ENCODE measurements at regions not wholly inside any gene's neighbourhood (a gene's known extent, or its start where the extent isn't known, plus 50 kb on each side); places are given as distances from the start of the nearest gene placed in this dataset.

DNA sequence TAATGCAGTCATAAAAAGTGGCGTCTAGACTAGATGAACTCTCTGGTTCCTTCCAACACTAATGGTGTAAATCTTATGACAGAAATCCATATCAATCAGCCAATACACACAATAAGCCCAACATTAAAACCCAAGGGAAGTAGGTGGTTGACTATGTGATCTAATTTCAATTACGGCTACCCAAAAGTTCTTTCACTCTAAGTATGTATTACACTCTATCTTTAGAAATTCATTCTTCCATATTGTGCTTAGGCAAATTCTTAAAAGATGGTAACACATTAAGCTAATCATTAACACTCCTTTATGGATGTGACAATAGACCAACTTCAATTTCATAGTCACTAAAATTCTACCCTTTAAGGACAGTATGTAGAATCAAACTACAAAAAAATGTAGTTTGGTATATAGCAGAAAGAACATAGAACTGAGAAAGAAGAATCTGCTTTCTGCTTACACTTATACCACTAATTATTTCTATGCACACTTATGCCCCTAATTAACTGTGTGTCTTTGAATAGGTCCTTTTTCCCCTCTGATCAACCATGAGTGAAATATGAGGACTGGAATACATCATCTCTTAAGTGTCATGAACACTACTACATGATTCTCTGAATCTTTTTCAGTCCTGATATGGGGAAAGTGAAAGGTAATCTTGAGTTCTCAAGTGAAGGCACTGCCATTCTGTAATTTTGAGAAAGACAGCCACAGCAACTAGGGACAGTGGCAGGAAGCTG is 557.6 kb downstream of the IGSF11 start:
- 89 to 96% methylated on average over 2 of the region's 2 CpGs for WGBS, 2 donors
- Histone ChIP-seq H3K36me3 (ENCODE audit: control insufficient read depth in 2 of 2, insufficient read depth in 2 of 2, low read length in 1 of 2) (no peaks in the 10 kb centered on the region), H3K4me1 (ENCODE audit: control insufficient read depth in 2 of 2, insufficient read depth in 2 of 2, low read length in 1 of 2) (no peaks in the 10 kb centered on the region), H3K27ac (ENCODE audit: low read depth in 2 of 2, low read length in 1 of 2) (no peak overlapping the region), H3K4me3 (ENCODE audit: low read depth in 1 of 2, low read length in 2 of 2) (no peak overlapping the region), H3K9me3 (ENCODE audit: control insufficient read depth in 2 of 2, insufficient read depth in 1 of 2, low read depth in 1 of 2, low read length in 1 of 2) (no peaks in the 10 kb centered on the region), H3K27me3 (ENCODE audit: control insufficient read depth in 1 of 2, insufficient read depth in 2 of 2, low read length in 2 of 2) (no peaks in the 10 kb centered on the region)

DNA sequence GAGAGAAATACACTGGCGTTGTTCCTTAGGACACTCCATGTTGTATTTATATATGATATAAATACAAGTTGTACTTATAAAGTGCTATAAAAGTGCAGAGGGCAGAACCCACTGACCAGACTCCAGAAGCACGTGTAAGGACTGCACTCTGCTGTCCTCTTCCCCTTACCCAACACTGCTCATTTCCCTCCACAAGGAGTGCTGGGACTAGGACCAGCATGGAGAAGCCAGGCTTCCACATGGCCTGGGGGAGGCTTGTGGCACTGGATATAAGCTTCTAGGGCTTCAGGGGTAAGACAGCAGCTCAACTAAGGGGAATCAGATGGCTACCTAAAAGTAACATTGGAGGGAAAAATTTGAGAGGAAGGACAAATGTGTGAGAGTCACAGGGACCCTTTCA is 556.9 kb downstream of the IGSF11 start:
- Histone ChIP-seq H3K4me1 (ENCODE audit: control insufficient read depth in 2 of 2, insufficient read depth in 2 of 2, low read length in 1 of 2) (no peaks in the 10 kb centered on the region), H3K4me3 (ENCODE audit: low read depth in 1 of 2, low read length in 2 of 2) (no peak overlapping the region), H3K27ac (ENCODE audit: low read depth in 2 of 2, low read length in 1 of 2) (no peak overlapping the region), H3K27me3 (ENCODE audit: control insufficient read depth in 1 of 2, insufficient read depth in 2 of 2, low read length in 2 of 2) (no peaks in the 10 kb centered on the region), H3K36me3 (ENCODE audit: control insufficient read depth in 2 of 2, insufficient read depth in 2 of 2, low read length in 1 of 2) (no peaks in the 10 kb centered on the region), H3K9me3 (ENCODE audit: control insufficient read depth in 2 of 2, insufficient read depth in 1 of 2, low read depth in 1 of 2, low read length in 1 of 2) (no peaks in the 10 kb centered on the region)
- 28 to 35% methylated on average over 2 of the region's 2 CpGs for WGBS, 2 donors

GRCh38 chr3:118478706-118479276 is 555.9 kb downstream of the IGSF11 start:
- Histone ChIP-seq H3K36me3 (ENCODE audit: control insufficient read depth in 2 of 2, insufficient read depth in 2 of 2, low read length in 1 of 2) (no peaks in the 10 kb centered on the region), H3K27ac (ENCODE audit: low read depth in 2 of 2, low read length in 1 of 2) (no peak overlapping the region), H3K4me1 (ENCODE audit: control insufficient read depth in 2 of 2, insufficient read depth in 2 of 2, low read length in 1 of 2) (no peaks in the 10 kb centered on the region), H3K27me3 (ENCODE audit: control insufficient read depth in 1 of 2, insufficient read depth in 2 of 2, low read length in 2 of 2) (no peaks in the 10 kb centered on the region), H3K4me3 (ENCODE audit: low read depth in 1 of 2, low read length in 2 of 2) (no peak overlapping the region), H3K9me3 (ENCODE audit: control insufficient read depth in 2 of 2, insufficient read depth in 1 of 2, low read depth in 1 of 2, low read length in 1 of 2) (no peaks in the 10 kb centered on the region)
- WGBS, 2 donors: 70 to 78% methylated on average over 8 of the region's 8 CpGs

DNA sequence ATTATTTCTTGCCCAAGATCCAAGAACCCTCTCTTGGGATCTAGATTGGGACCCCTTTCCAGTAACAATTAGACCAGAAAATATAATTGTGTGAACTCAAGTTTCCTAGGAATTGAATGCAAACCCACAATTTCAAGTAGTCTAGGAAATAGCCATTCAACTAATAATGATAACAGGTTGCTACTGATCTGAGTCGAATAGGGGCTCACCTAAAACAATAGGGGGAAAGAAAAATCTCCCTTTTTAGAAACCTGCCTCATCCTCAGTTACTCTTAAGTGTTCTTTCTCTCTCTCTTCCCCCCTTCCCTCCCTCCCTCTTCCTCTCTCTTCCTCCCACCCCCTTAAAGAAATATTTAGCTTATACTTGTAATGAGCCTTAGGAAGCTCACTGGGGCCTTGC is 555.3 kb downstream of the IGSF11 start:
- Histone ChIP-seq H3K27ac (ENCODE audit: low read depth in 2 of 2, low read length in 1 of 2) (no peak overlapping the region), H3K27me3 (ENCODE audit: control insufficient read depth in 1 of 2, insufficient read depth in 2 of 2, low read length in 2 of 2) (no peaks in the 10 kb centered on the region), H3K4me3 (ENCODE audit: low read depth in 1 of 2, low read length in 2 of 2) (no peak overlapping the region), H3K36me3 (ENCODE audit: control insufficient read depth in 2 of 2, insufficient read depth in 2 of 2, low read length in 1 of 2) (no peaks in the 10 kb centered on the region), H3K9me3 (ENCODE audit: control insufficient read depth in 2 of 2, insufficient read depth in 1 of 2, low read depth in 1 of 2, low read length in 1 of 2) (no peaks in the 10 kb centered on the region), H3K4me1 (ENCODE audit: control insufficient read depth in 2 of 2, insufficient read depth in 2 of 2, low read length in 1 of 2) (no peaks in the 10 kb centered on the region)
- WGBS, 2 donors: 89 to 100% methylated on average over 1 of the region's 1 CpG

DNA sequence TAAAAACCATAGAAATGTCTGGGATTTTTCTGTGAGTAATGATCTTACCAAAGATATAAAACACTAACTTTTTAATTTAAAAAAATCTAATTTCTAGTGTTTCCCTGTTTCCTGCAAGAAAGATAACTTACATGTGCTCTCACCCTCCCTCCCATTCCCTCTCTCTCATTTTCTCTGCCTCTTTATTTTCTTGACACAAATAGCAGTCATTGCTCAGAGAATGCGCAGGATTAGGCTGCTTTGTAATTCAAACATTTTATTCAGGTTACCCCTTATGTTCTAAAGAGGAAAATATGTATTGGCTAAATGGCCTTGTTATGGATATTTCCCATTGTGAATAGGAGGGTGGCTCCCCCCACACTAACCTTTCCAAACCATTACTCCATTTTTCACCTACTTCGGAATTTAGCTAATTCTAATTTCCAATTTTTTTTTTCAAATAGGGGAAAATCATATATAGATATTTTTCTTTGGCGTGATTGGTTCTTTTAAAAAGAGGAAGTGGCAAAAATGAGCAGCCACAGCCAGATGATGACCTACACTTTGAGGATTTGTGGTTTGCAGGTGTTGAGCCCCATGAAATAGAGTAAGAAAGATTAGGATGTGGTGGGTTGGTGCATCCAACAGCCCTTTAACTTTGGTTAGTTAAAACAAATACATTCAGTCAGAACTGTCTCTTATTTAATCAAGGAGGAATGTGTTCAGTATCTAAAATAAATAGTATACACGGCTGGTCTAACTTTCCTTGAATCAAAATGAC is 554.4 kb downstream of the IGSF11 start:
- Histone ChIP-seq H3K4me3 (ENCODE audit: low read depth in 1 of 2, low read length in 2 of 2) (no peak overlapping the region), H3K27me3 (ENCODE audit: control insufficient read depth in 1 of 2, insufficient read depth in 2 of 2, low read length in 2 of 2) (no peaks in the 10 kb centered on the region), H3K9me3 (ENCODE audit: control insufficient read depth in 2 of 2, insufficient read depth in 1 of 2, low read depth in 1 of 2, low read length in 1 of 2) (no peaks in the 10 kb centered on the region), H3K4me1 (ENCODE audit: control insufficient read depth in 2 of 2, insufficient read depth in 2 of 2, low read length in 1 of 2) (no peaks in the 10 kb centered on the region), H3K27ac (ENCODE audit: low read depth in 2 of 2, low read length in 1 of 2) (no peak overlapping the region), H3K36me3 (ENCODE audit: control insufficient read depth in 2 of 2, insufficient read depth in 2 of 2, low read length in 1 of 2) (no peaks in the 10 kb centered on the region)
- 56 to 57% methylated on average over 4 of the region's 4 CpGs for WGBS, 2 donors

GRCh38 chr3:118485693-118486092 is 549.0 kb downstream of the IGSF11 start:
- Histone ChIP-seq H3K27ac (ENCODE audit: low read depth in 2 of 2, low read length in 1 of 2) (no peak overlapping the region), H3K4me1 (ENCODE audit: control insufficient read depth in 2 of 2, insufficient read depth in 2 of 2, low read length in 1 of 2) (no peaks in the 10 kb centered on the region), H3K9me3 (ENCODE audit: control insufficient read depth in 2 of 2, insufficient read depth in 1 of 2, low read depth in 1 of 2, low read length in 1 of 2) (no peaks in the 10 kb centered on the region), H3K27me3 (ENCODE audit: control insufficient read depth in 1 of 2, insufficient read depth in 2 of 2, low read length in 2 of 2) (no peaks in the 10 kb centered on the region), H3K4me3 (ENCODE audit: low read depth in 1 of 2, low read length in 2 of 2) (no peak overlapping the region), H3K36me3 (ENCODE audit: control insufficient read depth in 2 of 2, insufficient read depth in 2 of 2, low read length in 1 of 2) (no peaks in the 10 kb centered on the region)
- 72 to 73% methylated on average over 5 of the region's 5 CpGs for WGBS, 2 donors

GRCh38 chr3:118487734-118488133 is 546.9 kb downstream of the IGSF11 start:
- Histone ChIP-seq H3K9me3 (ENCODE audit: control insufficient read depth in 2 of 2, insufficient read depth in 1 of 2, low read depth in 1 of 2, low read length in 1 of 2) (no peaks in the 10 kb centered on the region), H3K27ac (ENCODE audit: low read depth in 2 of 2, low read length in 1 of 2) (no peak overlapping the region), H3K4me1 (ENCODE audit: control insufficient read depth in 2 of 2, insufficient read depth in 2 of 2, low read length in 1 of 2) (no peaks in the 10 kb centered on the region), H3K4me3 (ENCODE audit: low read depth in 1 of 2, low read length in 2 of 2) (no peak overlapping the region), H3K27me3 (ENCODE audit: control insufficient read depth in 1 of 2, insufficient read depth in 2 of 2, low read length in 2 of 2) (no peaks in the 10 kb centered on the region), H3K36me3 (ENCODE audit: control insufficient read depth in 2 of 2, insufficient read depth in 2 of 2, low read length in 1 of 2) (no peaks in the 10 kb centered on the region)
- 74 to 75% methylated on average over 2 of the region's 2 CpGs for WGBS, 2 donors

DNA sequence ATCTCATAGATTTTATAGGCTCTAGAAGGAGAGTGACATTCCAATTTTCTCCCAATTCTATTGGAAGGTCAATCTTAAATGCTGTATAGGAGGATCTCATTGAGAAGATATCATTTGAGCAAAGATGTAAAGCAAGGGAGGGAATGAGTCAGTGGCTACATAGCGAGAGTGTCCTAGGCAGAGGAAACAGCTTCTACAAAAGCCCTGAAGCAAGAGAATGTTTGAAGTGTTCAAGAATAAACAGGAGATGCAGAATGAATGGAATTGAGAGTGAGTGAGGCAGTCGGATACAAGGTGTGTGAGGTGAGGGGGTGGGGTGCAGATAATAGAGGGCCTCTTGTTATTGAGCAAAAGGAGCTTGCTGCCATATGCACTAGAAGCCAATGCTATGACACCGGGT is 545.9 kb downstream of the IGSF11 start:
- Histone ChIP-seq H3K9me3 (ENCODE audit: control insufficient read depth in 2 of 2, insufficient read depth in 1 of 2, low read depth in 1 of 2, low read length in 1 of 2) (no peaks in the 10 kb centered on the region), H3K36me3 (ENCODE audit: control insufficient read depth in 2 of 2, insufficient read depth in 2 of 2, low read length in 1 of 2) (no peaks in the 10 kb centered on the region), H3K27ac (ENCODE audit: low read depth in 2 of 2, low read length in 1 of 2) (no peak overlapping the region), H3K4me3 (ENCODE audit: low read depth in 1 of 2, low read length in 2 of 2) (no peak overlapping the region), H3K27me3 (ENCODE audit: control insufficient read depth in 1 of 2, insufficient read depth in 2 of 2, low read length in 2 of 2) (no peaks in the 10 kb centered on the region), H3K4me1 (ENCODE audit: control insufficient read depth in 2 of 2, insufficient read depth in 2 of 2, low read length in 1 of 2) (no peaks in the 10 kb centered on the region)
- 34% methylated on average over 3 of the region's 3 CpGs for WGBS, 2 donors

GRCh38 chr3:118495206-118495605 is 539.4 kb downstream of the IGSF11 start:
- no peak overlapping the region for H3K27ac ChIP-seq (ENCODE audit: low read depth in 2 of 2, low read length in 1 of 2)
- no peaks in the 10 kb centered on the region for H3K9me3 ChIP-seq (ENCODE audit: control insufficient read depth in 2 of 2, insufficient read depth in 1 of 2, low read depth in 1 of 2, low read length in 1 of 2)
- no peaks in the 10 kb centered on the region for H3K27me3 ChIP-seq (ENCODE audit: control insufficient read depth in 1 of 2, insufficient read depth in 2 of 2, low read length in 2 of 2)
- no peaks in the 10 kb centered on the region for H3K36me3 ChIP-seq (ENCODE audit: control insufficient read depth in 2 of 2, insufficient read depth in 2 of 2, low read length in 1 of 2)
- 93 to 94% methylated on average over 2 of the region's 2 CpGs for WGBS, 2 donors
- H3K4me1 ChIP-seq (ENCODE audit: control insufficient read depth in 2 of 2, insufficient read depth in 2 of 2, low read length in 1 of 2): no peaks in the 10 kb centered on the region
- no peak overlapping the region for H3K4me3 ChIP-seq (ENCODE audit: low read depth in 1 of 2, low read length in 2 of 2)

Measured in esophagus (tissue), 2 donors.